ENCODE measurements at regions not wholly inside any gene's neighbourhood (a gene's known extent, or its start where the extent isn't known, plus 50 kb on each side); places are given as distances from the start of the nearest gene placed in this dataset.

DNA sequence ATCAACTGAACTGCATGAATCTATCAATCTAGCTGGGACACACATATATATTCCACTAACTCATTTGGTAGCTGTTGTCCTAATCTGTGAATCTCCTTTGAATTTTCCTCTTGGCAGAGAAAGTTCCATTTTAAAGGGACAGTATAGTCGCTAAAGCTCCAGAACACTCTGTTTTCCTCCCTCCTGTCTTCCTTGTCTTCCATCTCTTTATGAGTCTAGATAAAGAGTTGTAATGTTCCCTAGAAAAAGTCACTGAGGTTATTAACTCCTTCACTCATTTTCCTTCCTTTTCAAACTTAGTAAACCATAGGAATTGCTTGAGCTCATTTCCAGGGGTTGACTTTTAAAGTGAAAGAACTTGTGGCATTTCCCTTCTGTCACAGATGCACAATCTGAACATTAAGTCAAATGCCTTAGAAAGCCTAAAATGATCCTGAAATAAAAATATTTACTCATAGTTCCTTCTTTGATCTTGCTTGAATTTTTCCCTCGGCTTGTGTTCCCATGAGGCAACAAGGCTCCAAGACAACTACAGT, 198.4 kb downstream of the TRIM27 start:
- Histone ChIP-seq H3K9me3 (ENCODE audit: low read length) (no peaks in the 10 kb centered on the region), H3K4me2 (ENCODE audit: low read length) (no peak overlapping the region), H3K9ac (ENCODE audit: low read length) (no peak overlapping the region), H3K4me3 (ENCODE audit: low read length) (no peak overlapping the region), H3K27me3 (ENCODE audit: insufficient read depth, low read depth, low read length) (peaks cover 62% of the 10 kb centered on the region), H2AFZ (ENCODE audit: low read depth, low read length) (no peak overlapping the region), H3K27ac (ENCODE audit: low read length) (no peak overlapping the region), H4K20me1 (ENCODE audit: insufficient read depth) (no peaks in the 10 kb centered on the region), H3K36me3 (ENCODE audit: insufficient read depth, low read length) (no peaks in the 10 kb centered on the region), H3F3A (ENCODE audit: insufficient read depth, low read length, poor library complexity, severe bottlenecking) (no peaks in the 10 kb centered on the region), H3K9me2 (ENCODE audit: insufficient read depth, low read length) (no peaks in the 10 kb centered on the region), H3K79me2 (replicated peaks; ENCODE audit: insufficient read depth, low read length) (no peaks in the 10 kb centered on the region)
- TF ChIP-seq TAF1 (IDR thresholded peaks at IDR 0.05; ENCODE audit: low read depth) (no peak), SMC3 (conservative IDR thresholded peaks at IDR 0.05; ENCODE audit: poor library complexity) (no peak), POLR2AphosphoS5 (IDR thresholded peaks at IDR 0.05) (no peak), MXI1 (conservative IDR thresholded peaks at IDR 0.05; ENCODE audit: poor library complexity, severe bottlenecking) (no peak), RAD21 (conservative IDR thresholded peaks at IDR 0.05) (no peak), EZH2 (IDR thresholded peaks at IDR 0.05; ENCODE audit: borderline replicate concordance, insufficient read depth, low read length, poor library complexity, severe bottlenecking) (no peak), EP300 (conservative IDR thresholded peaks at IDR 0.05; ENCODE audit: poor library complexity, severe bottlenecking) (no peak)
- TF ChIP-seq, protein P1, sequence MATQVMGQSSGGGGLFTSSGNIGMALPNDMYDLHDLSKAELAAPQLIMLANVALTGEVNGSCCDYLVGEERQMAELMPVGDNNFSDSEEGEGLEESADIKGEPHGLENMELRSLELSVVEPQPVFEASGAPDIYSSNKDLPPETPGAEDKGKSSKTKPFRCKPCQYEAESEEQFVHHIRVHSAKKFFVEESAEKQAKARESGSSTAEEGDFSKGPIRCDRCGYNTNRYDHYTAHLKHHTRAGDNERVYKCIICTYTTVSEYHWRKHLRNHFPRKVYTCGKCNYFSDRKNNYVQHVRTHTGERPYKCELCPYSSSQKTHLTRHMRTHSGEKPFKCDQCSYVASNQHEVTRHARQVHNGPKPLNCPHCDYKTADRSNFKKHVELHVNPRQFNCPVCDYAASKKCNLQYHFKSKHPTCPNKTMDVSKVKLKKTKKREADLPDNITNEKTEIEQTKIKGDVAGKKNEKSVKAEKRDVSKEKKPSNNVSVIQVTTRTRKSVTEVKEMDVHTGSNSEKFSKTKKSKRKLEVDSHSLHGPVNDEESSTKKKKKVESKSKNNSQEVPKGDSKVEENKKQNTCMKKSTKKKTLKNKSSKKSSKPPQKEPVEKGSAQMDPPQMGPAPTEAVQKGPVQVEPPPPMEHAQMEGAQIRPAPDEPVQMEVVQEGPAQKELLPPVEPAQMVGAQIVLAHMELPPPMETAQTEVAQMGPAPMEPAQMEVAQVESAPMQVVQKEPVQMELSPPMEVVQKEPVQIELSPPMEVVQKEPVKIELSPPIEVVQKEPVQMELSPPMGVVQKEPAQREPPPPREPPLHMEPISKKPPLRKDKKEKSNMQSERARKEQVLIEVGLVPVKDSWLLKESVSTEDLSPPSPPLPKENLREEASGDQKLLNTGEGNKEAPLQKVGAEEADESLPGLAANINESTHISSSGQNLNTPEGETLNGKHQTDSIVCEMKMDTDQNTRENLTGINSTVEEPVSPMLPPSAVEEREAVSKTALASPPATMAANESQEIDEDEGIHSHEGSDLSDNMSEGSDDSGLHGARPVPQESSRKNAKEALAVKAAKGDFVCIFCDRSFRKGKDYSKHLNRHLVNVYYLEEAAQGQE (IDR thresholded peaks at IDR 0.05; ENCODE audit: borderline replicate concordance) = no peak
- TF ChIP-seq, protein P2, sequence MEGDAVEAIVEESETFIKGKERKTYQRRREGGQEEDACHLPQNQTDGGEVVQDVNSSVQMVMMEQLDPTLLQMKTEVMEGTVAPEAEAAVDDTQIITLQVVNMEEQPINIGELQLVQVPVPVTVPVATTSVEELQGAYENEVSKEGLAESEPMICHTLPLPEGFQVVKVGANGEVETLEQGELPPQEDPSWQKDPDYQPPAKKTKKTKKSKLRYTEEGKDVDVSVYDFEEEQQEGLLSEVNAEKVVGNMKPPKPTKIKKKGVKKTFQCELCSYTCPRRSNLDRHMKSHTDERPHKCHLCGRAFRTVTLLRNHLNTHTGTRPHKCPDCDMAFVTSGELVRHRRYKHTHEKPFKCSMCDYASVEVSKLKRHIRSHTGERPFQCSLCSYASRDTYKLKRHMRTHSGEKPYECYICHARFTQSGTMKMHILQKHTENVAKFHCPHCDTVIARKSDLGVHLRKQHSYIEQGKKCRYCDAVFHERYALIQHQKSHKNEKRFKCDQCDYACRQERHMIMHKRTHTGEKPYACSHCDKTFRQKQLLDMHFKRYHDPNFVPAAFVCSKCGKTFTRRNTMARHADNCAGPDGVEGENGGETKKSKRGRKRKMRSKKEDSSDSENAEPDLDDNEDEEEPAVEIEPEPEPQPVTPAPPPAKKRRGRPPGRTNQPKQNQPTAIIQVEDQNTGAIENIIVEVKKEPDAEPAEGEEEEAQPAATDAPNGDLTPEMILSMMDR (IDR thresholded peaks at IDR 0.05; ENCODE audit: poor library complexity, severe bottlenecking) = no peak

DNA sequence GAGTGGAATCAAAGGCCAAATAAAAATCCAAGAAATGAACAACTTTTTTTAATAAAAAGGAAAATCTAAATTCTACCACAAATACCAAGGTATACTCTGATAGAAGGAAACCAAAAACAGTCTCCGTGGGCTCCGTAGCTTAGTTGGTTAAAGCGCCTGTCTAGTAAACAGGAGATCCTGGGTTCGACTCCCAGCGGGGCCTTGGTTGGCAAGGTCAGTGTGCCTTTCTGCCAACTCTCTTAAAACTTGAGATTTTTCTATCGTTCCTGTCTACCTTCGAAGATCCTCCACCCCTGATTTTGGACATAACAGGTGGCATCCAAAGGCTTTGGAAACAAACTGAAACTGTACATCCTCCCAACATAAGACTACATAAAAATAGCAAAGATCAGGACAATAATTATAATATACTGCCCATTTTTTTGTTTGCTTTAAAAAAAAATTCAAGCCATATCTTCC, 197.9 kb downstream of the TRIM27 start:
- Histone ChIP-seq H3K9me3 (ENCODE audit: low read length) (no peaks in the 10 kb centered on the region), H3K9ac (ENCODE audit: low read length) (no peak overlapping the region), H4K20me1 (ENCODE audit: insufficient read depth) (no peaks in the 10 kb centered on the region), H3K36me3 (ENCODE audit: insufficient read depth, low read length) (no peaks in the 10 kb centered on the region), H3K27me3 (ENCODE audit: insufficient read depth, low read depth, low read length) (peaks cover 67% of the 10 kb centered on the region), H2AFZ (ENCODE audit: low read depth, low read length) (no peak overlapping the region), H3K4me2 (ENCODE audit: low read length) (no peak overlapping the region), H3K9me2 (ENCODE audit: insufficient read depth, low read length) (no peaks in the 10 kb centered on the region), H3F3A (ENCODE audit: insufficient read depth, low read length, poor library complexity, severe bottlenecking) (no peaks in the 10 kb centered on the region), H3K27ac (ENCODE audit: low read length) (no peak overlapping the region), H3K4me3 (ENCODE audit: low read length) (no peak overlapping the region), H3K79me2 (replicated peaks; ENCODE audit: insufficient read depth, low read length) (no peaks in the 10 kb centered on the region)
- TF ChIP-seq EP300 (conservative IDR thresholded peaks at IDR 0.05; ENCODE audit: poor library complexity, severe bottlenecking) (no peak), POLR2AphosphoS5 (IDR thresholded peaks at IDR 0.05) (no peak), MXI1 (conservative IDR thresholded peaks at IDR 0.05; ENCODE audit: poor library complexity, severe bottlenecking) (no peak), SMC3 (conservative IDR thresholded peaks at IDR 0.05; ENCODE audit: poor library complexity) (no peak), RAD21 (conservative IDR thresholded peaks at IDR 0.05) (no peak), EZH2 (IDR thresholded peaks at IDR 0.05; ENCODE audit: borderline replicate concordance, insufficient read depth, low read length, poor library complexity, severe bottlenecking) (no peak), TAF1 (IDR thresholded peaks at IDR 0.05; ENCODE audit: low read depth) (no peak)
- TF ChIP-seq, protein P1 (IDR thresholded peaks at IDR 0.05; ENCODE audit: borderline replicate concordance) = no peak
- TF ChIP-seq, protein P2 (IDR thresholded peaks at IDR 0.05; ENCODE audit: poor library complexity, severe bottlenecking) = no peak

All from neural cell (in vitro differentiated cells).